Endothelial cell of umbilical vein (primary cell): ENCODE measurements at regions not wholly inside any gene's neighbourhood (a gene's known extent, or its start where the extent isn't known, plus 50 kb on each side); places are given as distances from the start of the nearest gene placed in this dataset.

ENCODE experiments used
- BruUV-seq: library from RNA; stranded (reverse); fragments of 400-500 nt; replicated peaks from 2 replicates; lab custom pipeline; 2021; lab: Mats Ljungman, UMichigan
- CTCF ChIA-PET: fragments of 300-600, 350-600 bp; sonication (Branson Sonifier 250); formaldehyde crosslinking; loops from one replicate; lab custom pipeline; 2021; ENCODE audit warnings: antibody characterized with exemption, inconsistent platforms; lab: Charles Lee
- POLR2A ChIA-PET: fragments of 300-600, 350-600 bp; sonication (Branson Sonifier 250); formaldehyde crosslinking; loops from one replicate; lab custom pipeline; 2021; ENCODE audit warnings: antibody characterized with exemption, inconsistent platforms; lab: Charles Lee
- DNase-seq: peaks from one replicate; pipeline ENCODE4 v3.0.0-alpha.2; 2011; ENCODE audit warnings: low read depth, low spot score
- FAIRE-seq: peaks from 2 replicates; lab custom pipeline; 2011; peaks lifted over from hg19 to GRCh38; lab: Jason Lieb, UNC
- H2AFZ ChIP-seq: 2 replicates; pipeline ENCODE4 v1.6.0; 2012; ENCODE audit warnings: low read depth, low read length, control low read depth, inconsistent platforms
- H3K27ac ChIP-seq: 2 replicates; pipeline ENCODE4 v1.5.1; 2011; ENCODE audit warnings: low read depth, mild to moderate bottlenecking, control low read depth, low read length, moderate library complexity; ENCODE audit not compliant: insufficient read depth
- H3K27me3 ChIP-seq, 2 experiments: 2 replicates each; pipeline versions ENCODE4 v1.6.0 to v1.6.1; 2011; ENCODE audit warnings: low read length in 2 of 2, mixed read lengths in 1 of 2; ENCODE audit not compliant: control insufficient read depth in 2 of 2, insufficient read depth in 2 of 2
- H3K36me3 ChIP-seq, 2 experiments: 2 replicates in 1 of 2; 3 replicates in 1 of 2; pipeline ENCODE4 v1.5.1; 2011; ENCODE audit warnings: low read length in 2 of 2, mild to moderate bottlenecking in 1 of 2, moderate library complexity in 1 of 2; ENCODE audit not compliant: control insufficient read depth in 2 of 2, insufficient read depth in 2 of 2; ENCODE audit errors: extremely low read depth in 1 of 2
- H3K4me1 ChIP-seq: 3 replicates; pipeline ENCODE4 v1.5.1; 2011; ENCODE audit warnings: mild to moderate bottlenecking, low read length; ENCODE audit not compliant: control insufficient read depth, insufficient read depth; ENCODE audit errors: extremely low read depth
- H3K4me2 ChIP-seq: 2 replicates; pipeline ENCODE4 v1.6.1; 2011; ENCODE audit warnings: low read length, control low read depth, mixed read lengths; ENCODE audit not compliant: insufficient read depth
- H3K4me3 ChIP-seq, 3 experiments: fragments of 200-600 bp in 1 of 3; sonication (generic), shearing (Covaris generic) in 1 of 3; replicated peaks in 1 of 3; 2 replicates each; pipeline ENCODE4 v1.5.1; 2011 to 2016; ENCODE audit warnings: control low read depth in 3 of 3, low read length in 3 of 3, mild to moderate bottlenecking in 2 of 3, inconsistent platforms in 1 of 3, low read depth in 1 of 3, moderate library complexity in 1 of 3; ENCODE audit not compliant: insufficient read depth in 1 of 3
- H3K79me2 ChIP-seq: 2 replicates; pipeline ENCODE4 v1.6.0; 2012; ENCODE audit warnings: low read length, inconsistent platforms; ENCODE audit not compliant: control insufficient read depth, insufficient read depth
- H3K9ac ChIP-seq: replicated peaks from 2 replicates; pipeline ENCODE3; 2011; ENCODE audit warnings: low read length, control low read depth; ENCODE audit not compliant: insufficient read depth; ENCODE audit errors: extremely low read depth
- H3K9me1 ChIP-seq: replicated peaks from 3 replicates; pipeline ENCODE4 v1.6.0; 2011; ENCODE audit warnings: mild to moderate bottlenecking, low read length; ENCODE audit not compliant: control insufficient read depth, insufficient read depth; ENCODE audit errors: extremely low read depth
- H3K9me3 ChIP-seq: replicated peaks from 2 replicates; pipeline ENCODE4 v1.5.1; 2012; ENCODE audit warnings: low read length, inconsistent platforms; ENCODE audit not compliant: control insufficient read depth, insufficient read depth
- H4K20me1 ChIP-seq: replicated peaks from 2 replicates; pipeline ENCODE3; 2011; ENCODE audit warnings: mild to moderate bottlenecking, low read length; ENCODE audit not compliant: control insufficient read depth, insufficient read depth; ENCODE audit errors: extremely low read depth
- EZH2 ChIP-seq: IDR thresholded peaks from 2 replicates; pipeline ENCODE4 v1.6.1; 2012; ENCODE audit warnings: borderline replicate concordance, low read depth, mild to moderate bottlenecking, moderate library complexity, low read length, inconsistent platforms; ENCODE audit not compliant: severe bottlenecking
- FOS ChIP-seq: IDR thresholded peaks from 2 replicates; pipeline ENCODE4 v1.6.1; 2011; ENCODE audit warnings: mild to moderate bottlenecking, low read length, moderate library complexity, borderline replicate concordance; ENCODE audit not compliant: insufficient read depth
- GATA2 ChIP-seq: IDR thresholded peaks from 2 replicates; pipeline ENCODE4 v1.7.0; 2011; ENCODE audit warnings: low read depth, mild to moderate bottlenecking, moderate library complexity, mixed read lengths, low read length; ENCODE audit not compliant: insufficient read length, insufficient read depth
- JUN ChIP-seq: IDR thresholded peaks from 2 replicates; pipeline ENCODE4 v1.6.1; 2011; ENCODE audit warnings: borderline replicate concordance, low read depth; ENCODE audit not compliant: insufficient read length, insufficient read depth
- MAX ChIP-seq: IDR thresholded peaks from 2 replicates; pipeline ENCODE4 v1.6.1; 2011; ENCODE audit not compliant: insufficient read depth, insufficient read length
- MYC ChIP-seq: IDR thresholded peaks from one replicate; pipeline ENCODE4 v1.6.1; 2011; ENCODE audit warnings: mild to moderate bottlenecking, low read depth, low read length
- POLR2A ChIP-seq: IDR thresholded peaks from 2 replicates; pipeline ENCODE4 v1.6.1; 2012; ENCODE audit warnings: low read depth, mild to moderate bottlenecking, control low read depth, low read length
- POLR2AphosphoS5 ChIP-seq: IDR thresholded peaks from 2 replicates; pipeline ENCODE4 v1.6.1; 2012; ENCODE audit warnings: low read depth, mild to moderate bottlenecking, control low read depth, low read length, moderate library complexity; ENCODE audit not compliant: insufficient read depth
- dilution Hi-C: fragments of 300-500 bp; cut with MboI; formaldehyde crosslinking; loops from one replicate; pipeline ENCODE4 v1.15.0; 2019; ENCODE audit warnings: low sequenced_read_pairs; ENCODE audit not compliant: extremely low pct_ligation_motif_present
- intact Hi-C: fragments of 100-400 bp; cut with micrococcal nuclease; formaldehyde crosslinking; loops from one replicate; pipeline ENCODE4 v1.10.0; 2022
- TF ChIP-seq, protein P1 (sequence below), 2 donors: IDR thresholded peaks; 1 replicate in 1 of 2; 2 replicates in 1 of 2; pipeline ENCODE4 v1.5.1; 2011; ENCODE audit warnings: low read length in 2 of 2, mild to moderate bottlenecking in 2 of 2, moderate library complexity in 2 of 2, control low read depth in 1 of 2, inconsistent platforms in 1 of 2, low read depth in 1 of 2; ENCODE audit not compliant: insufficient read depth in 1 of 2; ENCODE audit errors: extremely low read depth in 1 of 2

DNA sequence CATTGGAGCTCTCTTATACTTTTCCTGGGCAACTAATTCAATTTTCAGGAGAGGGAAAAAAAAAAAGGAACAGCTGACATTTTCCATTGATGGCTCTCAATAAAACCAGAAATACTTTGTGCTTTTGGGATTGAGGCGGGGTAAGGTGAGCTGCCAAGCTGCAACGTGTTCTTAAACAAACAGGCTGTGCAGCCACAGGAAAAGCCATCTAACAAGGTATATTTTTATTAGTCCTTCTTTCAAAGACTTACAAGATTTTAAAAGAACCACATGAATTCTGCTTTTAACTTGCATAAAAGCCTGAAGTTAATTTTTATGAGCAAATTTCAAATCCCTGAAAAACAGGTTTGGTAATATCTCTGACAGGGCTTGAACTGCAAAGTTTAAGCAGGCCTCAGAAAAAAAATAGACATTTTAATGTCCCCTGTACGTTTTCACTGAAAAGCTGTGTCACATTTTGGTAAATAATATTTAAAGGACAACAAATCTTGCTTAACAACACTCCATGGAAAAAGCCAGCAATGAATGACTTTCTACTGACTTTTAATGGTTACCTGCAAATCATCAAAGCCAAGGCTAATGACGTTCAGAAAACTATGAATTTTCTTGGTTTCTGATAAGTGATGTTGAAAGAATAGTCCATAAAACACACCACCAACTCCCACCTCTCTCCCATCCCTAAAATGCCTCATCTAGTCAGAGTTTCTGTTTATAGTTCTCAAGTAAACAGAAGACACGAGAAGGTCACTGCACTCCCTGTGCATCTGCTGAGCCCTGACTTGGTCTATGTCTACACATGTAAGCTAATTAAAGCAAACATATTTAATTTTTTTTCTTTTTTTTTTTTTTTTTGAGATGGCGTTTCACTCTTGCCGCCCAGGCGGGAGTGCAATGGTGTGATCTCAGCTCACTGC lies 433.6 kb downstream of the PIK3R1 start:
- no peak overlapping the region for H3K4me2 ChIP-seq
- no peak overlapping the region for H3K9ac ChIP-seq
- H3K79me2 ChIP-seq: no peaks in the 10 kb centered on the region
- no peak overlapping the region for H3K27ac ChIP-seq
- H3K27me3 ChIP-seq: peaks cover 0 to 2% of the 10 kb centered on the region in 2 experiments
- H3K4me1 ChIP-seq: no peaks in the 10 kb centered on the region
- H4K20me1 ChIP-seq: no peaks in the 10 kb centered on the region
- no peaks in the 10 kb centered on the region for H3K9me3 ChIP-seq
- BruUV-seq: no TSS peak
- CTCF ChIA-PET: interaction anchor here (1.3 to 1.5 kb wide), 2 partner anchors 12 to 363 kb away, joined by 3 to 4 read pairs; no protein-coding TSS in a partner anchor
- dilution Hi-C loops: no loop called here
- FAIRE-seq (no peak), DNase-seq (no peak)
- POLR2A ChIA-PET: no interaction called here
- intact Hi-C loops: no loop called here
- no peaks in the 10 kb centered on the region for H3K36me3 ChIP-seq
- TF ChIP-seq, protein P1, sequence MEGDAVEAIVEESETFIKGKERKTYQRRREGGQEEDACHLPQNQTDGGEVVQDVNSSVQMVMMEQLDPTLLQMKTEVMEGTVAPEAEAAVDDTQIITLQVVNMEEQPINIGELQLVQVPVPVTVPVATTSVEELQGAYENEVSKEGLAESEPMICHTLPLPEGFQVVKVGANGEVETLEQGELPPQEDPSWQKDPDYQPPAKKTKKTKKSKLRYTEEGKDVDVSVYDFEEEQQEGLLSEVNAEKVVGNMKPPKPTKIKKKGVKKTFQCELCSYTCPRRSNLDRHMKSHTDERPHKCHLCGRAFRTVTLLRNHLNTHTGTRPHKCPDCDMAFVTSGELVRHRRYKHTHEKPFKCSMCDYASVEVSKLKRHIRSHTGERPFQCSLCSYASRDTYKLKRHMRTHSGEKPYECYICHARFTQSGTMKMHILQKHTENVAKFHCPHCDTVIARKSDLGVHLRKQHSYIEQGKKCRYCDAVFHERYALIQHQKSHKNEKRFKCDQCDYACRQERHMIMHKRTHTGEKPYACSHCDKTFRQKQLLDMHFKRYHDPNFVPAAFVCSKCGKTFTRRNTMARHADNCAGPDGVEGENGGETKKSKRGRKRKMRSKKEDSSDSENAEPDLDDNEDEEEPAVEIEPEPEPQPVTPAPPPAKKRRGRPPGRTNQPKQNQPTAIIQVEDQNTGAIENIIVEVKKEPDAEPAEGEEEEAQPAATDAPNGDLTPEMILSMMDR (IDR thresholded peaks at IDR 0.05; ENCODE audit: extremely low read depth in 1 of 2, insufficient read depth in 1 of 2, low read depth in 1 of 2, low read length in 2 of 2): no peak
- TF ChIP-seq POLR2A (no peak), MAX (no peak), FOS (no peak), JUN (no peak), GATA2 (no peak), POLR2AphosphoS5 (no peak), EZH2 (no peak), MYC (no peak)
- no peak overlapping the region for H2AFZ ChIP-seq
- H3K9me1 ChIP-seq: no peaks in the 10 kb centered on the region
- H3K4me3 ChIP-seq: no peak overlapping the region
